Mesenchymal stem cell (in vitro differentiated cells and primary cell): ENCODE measurements at regions not wholly inside any gene's neighbourhood (a gene's known extent, or its start where the extent isn't known, plus 50 kb on each side); places are given as distances from the start of the nearest gene placed in this dataset.

Source experiments
- DNase-seq: peaks from one replicate; pipeline ENCODE4 v3.0.0-alpha.2; 2013
- H2AFZ ChIP-seq: one replicate; pipeline ENCODE4 v1.6.1; 2013; ENCODE audit warnings: low read depth, mild to moderate bottlenecking, control low read depth, inconsistent platforms, low read length, moderate library complexity
- H2AK5ac ChIP-seq: 2 replicates; pipeline ENCODE4 v1.6.1; 2013; ENCODE audit warnings: low read length, moderate library complexity, mild to moderate bottlenecking, inconsistent platforms; ENCODE audit not compliant: severe bottlenecking
- H2BK120ac ChIP-seq: one replicate; pipeline ENCODE4 v1.6.1; 2013; ENCODE audit warnings: low read depth, mild to moderate bottlenecking, inconsistent platforms, low read length, moderate library complexity
- H2BK12ac ChIP-seq, 2 experiments: one replicate each; pipeline ENCODE4 v1.6.1; 2013; ENCODE audit warnings: inconsistent platforms in 2 of 2, low read length in 2 of 2, mild to moderate bottlenecking in 2 of 2, moderate library complexity in 2 of 2, control low read depth in 1 of 2
- H2BK15ac ChIP-seq: one replicate; pipeline ENCODE4 v1.6.1; 2013; ENCODE audit warnings: mild to moderate bottlenecking, low read depth, inconsistent platforms; ENCODE audit not compliant: poor library complexity, severe bottlenecking
- H2BK5ac ChIP-seq: 2 replicates; pipeline ENCODE4 v1.6.1; 2013; ENCODE audit warnings: low read depth, mild to moderate bottlenecking, low read length, control low read depth, inconsistent platforms; ENCODE audit not compliant: poor library complexity, severe bottlenecking
- H3K14ac ChIP-seq, 2 experiments: one replicate each; pipeline ENCODE4 v1.6.1; 2013; ENCODE audit warnings: inconsistent platforms in 2 of 2, low read length in 2 of 2, control low read depth in 1 of 2, mild to moderate bottlenecking in 1 of 2, moderate library complexity in 1 of 2
- H3K18ac ChIP-seq, 2 experiments: one replicate each; pipeline ENCODE4 v1.6.1; 2013; ENCODE audit warnings: inconsistent platforms in 2 of 2, low read length in 2 of 2, control low read depth in 1 of 2, low read depth in 1 of 2, mild to moderate bottlenecking in 1 of 2
- H3K23ac ChIP-seq, 2 experiments: one replicate each; pipeline ENCODE4 v1.6.1; 2013; ENCODE audit warnings: inconsistent platforms in 2 of 2, low read length in 2 of 2, mild to moderate bottlenecking in 2 of 2, moderate library complexity in 2 of 2, control low read depth in 1 of 2
- H3K27ac ChIP-seq: 2 replicates; pipeline ENCODE4 v1.5.1; 2013; ENCODE audit warnings: mild to moderate bottlenecking, moderate library complexity, low read length, control low read depth, inconsistent platforms; ENCODE audit not compliant: poor library complexity, severe bottlenecking
- H3K27me3 ChIP-seq, 2 experiments: 2 replicates each; pipeline versions ENCODE4 v1.6.1 to v1.7.0; 2013; ENCODE audit warnings: low read length in 2 of 2, mild to moderate bottlenecking in 2 of 2, moderate library complexity in 2 of 2, control low read depth in 1 of 2, inconsistent platforms in 1 of 2; ENCODE audit not compliant: control insufficient read depth in 1 of 2, insufficient read depth in 1 of 2
- H3K36me3 ChIP-seq, 2 experiments: 2 replicates each; pipeline versions ENCODE4 v1.6.1 to v1.7.0; 2013; ENCODE audit warnings: low read length in 2 of 2, control low read depth in 1 of 2, inconsistent platforms in 1 of 2, low read depth in 1 of 2, mild to moderate bottlenecking in 1 of 2; ENCODE audit not compliant: insufficient read depth in 2 of 2, control insufficient read depth in 1 of 2
- H3K4ac ChIP-seq, 2 experiments: one replicate each; pipeline ENCODE4 v1.6.1; 2013; ENCODE audit warnings: inconsistent platforms in 2 of 2, low read length in 2 of 2, mild to moderate bottlenecking in 2 of 2, moderate library complexity in 2 of 2, control low read depth in 1 of 2, low read depth in 1 of 2
- H3K4me1 ChIP-seq: 2 replicates; pipeline ENCODE4 v1.6.1; 2013; ENCODE audit warnings: low read depth, low read length, control low read depth; ENCODE audit not compliant: control insufficient read depth, insufficient read depth
- H3K4me2 ChIP-seq: 2 replicates; pipeline ENCODE4 v1.6.1; 2013; ENCODE audit warnings: low read length, mild to moderate bottlenecking, inconsistent platforms; ENCODE audit not compliant: poor library complexity, severe bottlenecking
- H3K4me3 ChIP-seq, 2 experiments: 2 replicates each; pipeline versions ENCODE4 v1.5.1 to v1.7.0; 2013; ENCODE audit warnings: low read length in 2 of 2, mild to moderate bottlenecking in 2 of 2, control low read depth in 1 of 2, low read depth in 1 of 2; ENCODE audit not compliant: insufficient read depth in 1 of 2
- H3K79me1 ChIP-seq: replicated peaks from 2 replicates; pipeline ENCODE4 v1.6.1; 2013; ENCODE audit warnings: mild to moderate bottlenecking, control low read depth, low read length, inconsistent platforms; ENCODE audit not compliant: poor library complexity, severe bottlenecking
- H3K9ac ChIP-seq: 2 replicates; pipeline ENCODE4 v1.7.0; 2013; ENCODE audit warnings: mild to moderate bottlenecking, low read length, moderate library complexity
- H3K9me3 ChIP-seq: 2 replicates; pipeline ENCODE4 v1.7.0; 2013; ENCODE audit warnings: mild to moderate bottlenecking, low read length; ENCODE audit not compliant: control insufficient read depth
- H4K8ac ChIP-seq: one replicate; pipeline ENCODE4 v1.6.1; 2013; ENCODE audit warnings: inconsistent platforms, mild to moderate bottlenecking, low read length, moderate library complexity
- H4K91ac ChIP-seq: one replicate; pipeline ENCODE4 v1.6.1; 2013; ENCODE audit warnings: mild to moderate bottlenecking, low read length, inconsistent platforms
- WGBS: methylation state at CpG from one replicate; pipeline ENCODE4 v1.1.7; 2013; ENCODE audit warnings: mixed read lengths; 5-methylcytosine and 5-hydroxymethylcytosine counted together

DNA sequence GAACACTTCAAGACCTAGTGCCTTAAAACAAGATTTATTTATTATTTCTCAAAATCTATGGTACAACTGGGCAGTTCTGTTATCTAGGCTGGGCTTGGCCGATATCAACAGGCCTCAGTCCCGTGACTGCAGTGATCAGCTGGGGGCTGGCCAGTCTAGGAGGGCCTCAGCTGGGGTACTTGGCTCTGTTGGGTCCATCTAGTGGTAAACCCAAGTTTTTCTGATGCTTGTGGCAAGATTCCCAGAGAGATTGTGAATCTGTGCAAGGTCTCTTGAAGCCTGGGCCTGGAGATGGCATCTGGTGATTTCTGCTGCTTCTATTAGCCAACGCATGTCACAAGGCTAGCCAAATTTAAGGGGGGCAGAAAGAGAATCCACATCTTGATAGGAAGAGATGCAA, 482.4 kb upstream of the SGO1 start:
- Histone ChIP-seq H2AFZ (no peak overlapping the region), H2AK5ac (no peak overlapping the region), H3K14ac (no peak overlapping the region), H3K36me3 (no peaks in the 10 kb centered on the region), H3K9me3 (no peaks in the 10 kb centered on the region), H2BK15ac (no peak overlapping the region), H3K4me1 (peaks cover 2% of the 10 kb centered on the region), H3K27ac (no peak overlapping the region), H3K27me3 (no peaks in the 10 kb centered on the region), H4K8ac (no peak overlapping the region), H3K4me2 (no peak overlapping the region), H2BK12ac (no peak overlapping the region), H3K23ac (no peak overlapping the region), H3K4me3 (no peak overlapping the region), H3K79me1 (no peaks in the 10 kb centered on the region), H3K4ac (no peak overlapping the region), H3K9ac (no peak overlapping the region), H2BK120ac (no peak overlapping the region), H4K91ac (no peak overlapping the region), H2BK5ac (no peak overlapping the region), H3K18ac (no peak overlapping the region)
- DNase-seq: peak; percentile 14
- WGBS: 81% methylated on average over 3 of the region's 3 CpGs

DNA sequence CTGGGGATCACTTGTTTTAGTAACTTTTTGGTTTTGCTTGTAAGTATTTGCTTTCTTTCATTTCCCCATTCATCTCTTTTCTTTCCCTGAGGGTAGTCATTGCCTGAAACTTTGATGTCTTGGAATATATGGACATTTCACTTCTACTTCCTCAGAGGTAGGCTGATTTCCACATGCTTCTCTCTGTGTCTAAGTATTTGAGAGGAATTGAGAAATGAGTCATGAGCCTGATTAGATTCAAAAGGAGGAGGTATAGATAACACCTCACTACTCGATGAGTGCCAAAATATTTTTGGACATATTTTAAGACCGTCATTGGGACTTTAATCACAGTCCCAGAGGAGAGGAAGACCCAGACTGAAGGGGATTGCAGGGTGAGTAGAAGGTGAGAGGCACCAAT, 480.1 kb upstream of the SGO1 start:
- Histone ChIP-seq H2BK120ac (no peak overlapping the region), H2AFZ (no peak overlapping the region)

DNA sequence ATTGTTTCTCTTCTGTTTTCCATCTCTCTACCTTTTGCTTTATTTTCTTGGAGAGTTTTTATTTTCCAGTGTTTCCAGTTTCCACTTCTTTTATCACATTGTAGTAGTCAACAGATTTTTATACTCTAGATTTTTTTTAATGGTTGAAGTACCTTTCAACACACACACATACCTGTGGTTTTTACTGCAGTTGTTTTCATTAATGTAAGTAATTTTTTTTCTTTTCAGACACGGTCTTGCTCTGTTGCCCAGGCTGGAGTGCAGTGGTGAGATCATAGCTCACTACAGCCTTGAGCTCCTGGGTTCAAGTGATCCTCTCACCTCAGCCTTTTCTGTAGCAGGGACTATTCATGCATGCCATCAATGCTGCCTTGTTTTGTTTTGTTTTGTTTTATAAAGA, 472.5 kb upstream of the SGO1 start:
- H4K8ac ChIP-seq: no peak overlapping the region
- H2AFZ ChIP-seq: no peak overlapping the region
- H2BK5ac ChIP-seq: no peak overlapping the region
- H2BK12ac ChIP-seq: no peak overlapping the region
- no peak overlapping the region for H3K27ac ChIP-seq
- no peaks in the 10 kb centered on the region for H3K79me1 ChIP-seq
- no peaks in the 10 kb centered on the region for H3K9me3 ChIP-seq
- no peak overlapping the region for H2BK120ac ChIP-seq
- no peak overlapping the region for H2BK15ac ChIP-seq
- H3K4me3 ChIP-seq: no peak overlapping the region
- no peak overlapping the region for H3K4me2 ChIP-seq
- WGBS: 78% methylated on average over 1 of the region's 1 CpG
- H3K4me1 ChIP-seq: no peaks in the 10 kb centered on the region
- H3K4ac ChIP-seq: no peak overlapping the region
- no peak overlapping the region for H3K23ac ChIP-seq
- no peaks in the 10 kb centered on the region for H3K27me3 ChIP-seq
- no peaks in the 10 kb centered on the region for H3K36me3 ChIP-seq
- no peak overlapping the region for H2AK5ac ChIP-seq
- no peak for DNase-seq
- H4K91ac ChIP-seq: no peak overlapping the region
- H3K9ac ChIP-seq: no peak overlapping the region
- no peak overlapping the region for H3K18ac ChIP-seq
- H3K14ac ChIP-seq: no peak overlapping the region

More for the DNA sequence above, 480.1 kb upstream of the SGO1 start:
- Histone ChIP-seq H3K4me3 (no peak overlapping the region), H3K18ac (no peak overlapping the region), H3K4me1 (peaks cover 2% of the 10 kb centered on the region), H3K9me3 (no peaks in the 10 kb centered on the region), H2AK5ac (no peak overlapping the region), H3K27me3 (no peaks in the 10 kb centered on the region), H3K27ac (no peak overlapping the region), H2BK5ac (no peak overlapping the region), H4K8ac (no peak overlapping the region), H4K91ac (no peak overlapping the region), H3K79me1 (no peaks in the 10 kb centered on the region), H2BK12ac (no peak overlapping the region), H2BK15ac (no peak overlapping the region), H3K14ac (no peak overlapping the region), H3K4me2 (no peak overlapping the region), H3K4ac (no peak overlapping the region), H3K9ac (no peak overlapping the region), H3K23ac (no peak overlapping the region), H3K36me3 (no peaks in the 10 kb centered on the region)
- WGBS: 100% methylated on average over 1 of the region's 2 CpGs
- no peak for DNase-seq

DNA sequence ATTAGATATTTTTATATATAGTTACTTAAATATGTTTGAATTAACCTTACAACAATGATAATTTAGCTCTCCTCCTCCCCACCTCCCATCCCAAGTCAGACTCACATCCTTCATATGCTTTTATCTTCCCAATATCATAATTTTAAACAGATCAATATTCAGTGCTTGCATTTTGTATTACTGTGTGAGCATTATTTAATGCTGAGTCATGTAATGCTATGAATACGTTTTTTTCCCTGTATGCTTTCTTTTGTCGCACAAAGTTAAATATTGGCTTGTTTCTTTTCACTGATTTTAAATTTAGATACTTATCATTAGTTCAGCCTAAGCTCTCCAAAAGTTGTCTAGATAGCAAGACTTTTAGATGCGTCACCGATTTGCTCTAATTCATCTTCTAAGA, 471.6 kb upstream of the SGO1 start:
- H3K18ac ChIP-seq: no peak overlapping the region

More for the DNA sequence above, 471.6 kb upstream of the SGO1 start:
- no peak overlapping the region for H3K4me2 ChIP-seq
- no peak overlapping the region for H3K27ac ChIP-seq
- H3K79me1 ChIP-seq: no peaks in the 10 kb centered on the region
- WGBS: 89% methylated on average over 4 of the region's 4 CpGs
- H2BK5ac ChIP-seq: no peak overlapping the region
- no peak overlapping the region for H3K4me3 ChIP-seq
- no peak overlapping the region for H2BK15ac ChIP-seq
- H2BK12ac ChIP-seq: no peak overlapping the region
- no peak overlapping the region for H3K23ac ChIP-seq
- no peaks in the 10 kb centered on the region for H3K4me1 ChIP-seq
- no peak overlapping the region for H2AK5ac ChIP-seq
- H3K14ac ChIP-seq: no peak overlapping the region
- H3K9me3 ChIP-seq: no peaks in the 10 kb centered on the region
- no peak for DNase-seq
- no peak overlapping the region for H4K8ac ChIP-seq
- H4K91ac ChIP-seq: no peak overlapping the region
- H2BK120ac ChIP-seq: no peak overlapping the region
- no peak overlapping the region for H3K9ac ChIP-seq
- no peaks in the 10 kb centered on the region for H3K27me3 ChIP-seq
- no peak overlapping the region for H2AFZ ChIP-seq
- no peaks in the 10 kb centered on the region for H3K36me3 ChIP-seq
- H3K4ac ChIP-seq: no peak overlapping the region
